ENCODE measurements at regions not wholly inside any gene's neighbourhood (a gene's known extent, or its start where the extent isn't known, plus 50 kb on each side); places are given as distances from the start of the nearest gene placed in this dataset.

- ChIA-PET POLR2A (interaction anchor here (1.0 to 2.8 kb wide), 2 partner anchors 10 to 14 kb away, joined by 3 to 10 read pairs; no protein-coding TSS in a partner anchor), CTCF (ENCODE audit: low intra/inter-chr PET ratio) (interaction anchor here (0.5 to 0.6 kb wide), 2 partner anchors 25 to 154 kb away, joined by 4 to 6 read pairs; no protein-coding TSS in a partner anchor)
- Histone ChIP-seq H3K9ac (ENCODE audit: insufficient read depth in 1 of 2, low read depth in 2 of 2, low read length in 2 of 2) (no peak overlapping the region), H3K27ac (ENCODE audit: extremely low read depth, low read depth, low read length) (no peak overlapping the region), H3K4me3 (no peak overlapping the region), H2AFZ (ENCODE audit: low read depth, low read length) (peak overlapping the region; percentile 6), H3K9me3 (replicated peaks; ENCODE audit: control insufficient read depth, insufficient read depth, low read depth, low read length) (0 out of 2 replicates have a peak, but pooled peaks cover 2% of the 10 kb centered on the region), H3K9me1 (ENCODE audit: control insufficient read depth, insufficient read depth, low read length) (no peaks in the 10 kb centered on the region), H3K4me1 (replicated peaks in 1 of 2; ENCODE audit: control insufficient read depth in 2 of 2, insufficient read depth in 2 of 2, low read length in 2 of 2) (peaks cover 0 to 5% of the 10 kb centered on the region in 2 experiments; a peak in 4 of 5 replicates), H3K79me2 (ENCODE audit: control insufficient read depth, insufficient read depth, low read length) (no peaks in the 10 kb centered on the region), H3K27me3 (ENCODE audit: control insufficient read depth in 2 of 2, insufficient read depth in 2 of 2, low read length in 2 of 2) (no peaks in the 10 kb centered on the region), H3K4me2 (ENCODE audit: insufficient read depth, low read length) (no peak overlapping the region), H4K20me1 (replicated peaks; ENCODE audit: control insufficient read depth, insufficient read depth, low read length) (no peaks in the 10 kb centered on the region), H3K36me3 (ENCODE audit: control insufficient read depth, insufficient read depth, low read length) (no peaks in the 10 kb centered on the region)
- intact Hi-C loops (cut with micrococcal nuclease), result no loop called here
- ATAC-seq (no peak), FAIRE-seq (no peak), DNase-seq (ENCODE audit: extremely low read depth in 1 of 4, low spot score in 3 of 4) (no peak)
- in situ Hi-C loops (cut with MboI), result no loop called here
- TF ChIP-seq JUND (IDR thresholded peaks at IDR 0.05; ENCODE audit: borderline replicate concordance, low read depth, low read length), result 0 out of 2 replicates have a peak, but pooled peaks have one; percentile 4
- TF ChIP-seq JUND (tag; IDR thresholded peaks at IDR 0.05; ENCODE audit: borderline replicate concordance, low read depth, low read length), result no peak
- TF ChIP-seq ZNF561 (CRISPR knock-in tag; conservative IDR thresholded peaks at IDR 0.05), result no peak
- TF ChIP-seq OTX1 (CRISPR knock-in tag; IDR thresholded peaks at IDR 0.05), result no peak
- no peak for TF ChIP-seq GABPB1 (CRISPR knock-in tag; IDR thresholded peaks at IDR 0.05)
- TF ChIP-seq BRD9 (IDR thresholded peaks at IDR 0.05; ENCODE audit: low read depth, partially characterized antibody), result no peak
- TF ChIP-seq FOXJ2 (tag; IDR thresholded peaks at IDR 0.05), result no peak
- TF ChIP-seq, protein P1, sequence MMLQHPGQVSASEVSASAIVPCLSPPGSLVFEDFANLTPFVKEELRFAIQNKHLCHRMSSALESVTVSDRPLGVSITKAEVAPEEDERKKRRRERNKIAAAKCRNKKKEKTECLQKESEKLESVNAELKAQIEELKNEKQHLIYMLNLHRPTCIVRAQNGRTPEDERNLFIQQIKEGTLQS (IDR thresholded peaks at IDR 0.05), result peak; percentile 16; the same call in 1 of the 2 replicates
- TF ChIP-seq, protein P1 (CRISPR knock-in tag; conservative IDR thresholded peaks at IDR 0.05), result no peak
- TF ChIP-seq, protein P2, sequence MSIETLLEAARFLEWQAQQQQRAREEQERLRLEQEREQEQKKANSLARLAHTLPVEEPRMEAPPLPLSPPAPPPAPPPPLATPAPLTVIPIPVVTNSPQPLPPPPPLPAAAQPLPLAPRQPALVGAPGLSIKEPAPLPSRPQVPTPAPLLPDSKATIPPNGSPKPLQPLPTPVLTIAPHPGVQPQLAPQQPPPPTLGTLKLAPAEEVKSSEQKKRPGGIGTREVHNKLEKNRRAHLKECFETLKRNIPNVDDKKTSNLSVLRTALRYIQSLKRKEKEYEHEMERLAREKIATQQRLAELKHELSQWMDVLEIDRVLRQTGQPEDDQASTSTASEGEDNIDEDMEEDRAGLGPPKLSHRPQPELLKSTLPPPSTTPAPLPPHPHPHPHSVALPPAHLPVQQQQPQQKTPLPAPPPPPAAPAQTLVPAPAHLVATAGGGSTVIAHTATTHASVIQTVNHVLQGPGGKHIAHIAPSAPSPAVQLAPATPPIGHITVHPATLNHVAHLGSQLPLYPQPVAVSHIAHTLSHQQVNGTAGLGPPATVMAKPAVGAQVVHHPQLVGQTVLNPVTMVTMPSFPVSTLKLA (conservative IDR thresholded peaks at IDR 0.05), result no peak
- 21% methylated on average over 2 of the region's 2 CpGs for WGBS (ENCODE audit: insufficient coverage, low coverage, missing lambda C conversion rate)
- BruUV-seq (replicated peaks), result no TSS peak
Measured at GRCh38 chr3:170707899-170708298, 122.0 kb upstream of the SLC7A14 start.

Measured in K562 (cell line).